ENCODE measurements at regions not wholly inside any gene's neighbourhood (a gene's known extent, or its start where the extent isn't known, plus 50 kb on each side); places are given as distances from the start of the nearest gene placed in this dataset.
"Not testable (repeated sequence)": the region's sequence is repeated elsewhere in the genome, so short reads cannot be mapped to it uniquely, and the experiment has no call there.

GRCh38 chr10:5576780-5577624 lies 52.2 kb downstream of the CALML3 start:
- no peak for DNase-seq

- not testable (repeated sequence) for DNase-seq
These were observed 55.3 kb downstream of the CALML3 start for GRCh38 chr10:5580038-5580428.

- DNase-seq: no peak
These were observed 57.2 kb downstream of the CALML3 start for GRCh38 chr10:5581670-5582566.

- DNase-seq: no peak
These were observed 58.0 kb downstream of the CALML3 start for GRCh38 chr10:5582736-5583135.

- DNase-seq: peak; percentile 81
These were observed 58.9 kb downstream of the CALML3 start for GRCh38 chr10:5583525-5584175.

GRCh38 chr10:5584895-5585516 lies 60.2 kb downstream of the CALML3 start:
- DNase-seq: no peak

- peak; percentile 61 for DNase-seq
These were observed 60.9 kb downstream of the CALML3 start for GRCh38 chr10:5585517-5586206.

- no peak for DNase-seq
These were observed 62.7 kb downstream of the CALML3 start for GRCh38 chr10:5587151-5588079.

- no peak for DNase-seq
These were observed 63.3 kb downstream of the CALML3 start for GRCh38 chr10:5588080-5588453.

GRCh38 chr10:5588603-5589002 lies 63.8 kb downstream of the CALML3 start:
- DNase-seq: no peak

Data from NCI-H1105 (cell line).